SK-N-SH (cell line): ENCODE measurements at regions not wholly inside any gene's neighbourhood (a gene's known extent, or its start where the extent isn't known, plus 50 kb on each side); places are given as distances from the start of the nearest gene placed in this dataset.

Experiments used
- CTCF ChIA-PET: fragments of 300-600, 350-600 bp; formaldehyde crosslinking; extraction: SDS; loops from one replicate; lab custom pipeline; 2021; lab: Yijun Ruan, JAX
- POLR2A ChIA-PET: fragments of 350-600 bp; sonication (Branson Sonifier 250); formaldehyde crosslinking; extraction: SDS; loops from one replicate; lab custom pipeline; 2020; ENCODE audit warnings: antibody characterized with exemption, inconsistent platforms; lab: Yijun Ruan, JAX
- DNase-seq: peaks from one replicate; pipeline ENCODE4 v3.0.0; 2012
- H2AFZ ChIP-seq: fragments of 200-600 bp; sonication (generic); 2 replicates; pipeline ENCODE4 v1.8.1; 2016; ENCODE audit warnings: antibody characterized with exemption, mild to moderate bottlenecking, low read depth
- H3F3A ChIP-seq: fragments of 200-600 bp; sonication (generic); replicated peaks from 2 replicates; pipeline ENCODE3; 2016; ENCODE audit warnings: antibody characterized with exemption, mild to moderate bottlenecking; ENCODE audit not compliant: insufficient read depth
- H3K27ac ChIP-seq, 2 experiments: fragments of 200-500 bp in 1 of 2; fragments of 200-600 bp in 1 of 2; sonication (Bioruptor generic) in 1 of 2; sonication (generic), shearing (Covaris generic) in 1 of 2; 2 replicates each; pipeline versions ENCODE4 v1.5.1 to v1.6.1; 2014 to 2016; ENCODE audit warnings: low read depth in 2 of 2, inconsistent platforms in 1 of 2, low read length in 1 of 2, mild to moderate bottlenecking in 1 of 2, mixed read lengths in 1 of 2
- H3K27me3 ChIP-seq: fragments of 200-600 bp; sonication (generic), shearing (Covaris generic); 2 replicates; pipeline ENCODE4 v1.6.1; 2016; ENCODE audit warnings: mixed run types; ENCODE audit not compliant: insufficient read depth
- H3K36me3 ChIP-seq, 2 experiments: fragments of 200-500 bp in 1 of 2; fragments of 200-600 bp in 1 of 2; sonication (Bioruptor generic) in 1 of 2; sonication (generic) in 1 of 2; replicated peaks in 1 of 2; 2 replicates each; pipeline versions ENCODE3 to v1.5.1; 2014 to 2016; ENCODE audit warnings: low read length in 1 of 2, mild to moderate bottlenecking in 1 of 2; ENCODE audit not compliant: insufficient read depth in 2 of 2, control insufficient read depth in 1 of 2
- H3K4me1 ChIP-seq, 2 experiments: fragments of 200-500 bp in 1 of 2; fragments of 200-600 bp in 1 of 2; sonication (Bioruptor generic) in 1 of 2; sonication (generic), shearing (Covaris generic) in 1 of 2; 2 replicates each; pipeline versions ENCODE4 v1.5.1 to v1.6.1; 2014 to 2016; ENCODE audit warnings: low read depth in 1 of 2, low read length in 1 of 2, mixed run types in 1 of 2; ENCODE audit not compliant: insufficient read depth in 2 of 2, control insufficient read depth in 1 of 2
- H3K4me2 ChIP-seq: fragments of 200-600 bp; sonication (generic), shearing (Covaris generic); 2 replicates; pipeline ENCODE4 v1.6.1; 2017; ENCODE audit warnings: mixed run types
- H3K4me3 ChIP-seq, 2 experiments: fragments of 200-500 bp in 1 of 2; fragments of 200-600 bp in 1 of 2; sonication (Bioruptor generic) in 1 of 2; sonication (generic), shearing (Covaris generic) in 1 of 2; 2 replicates each; pipeline versions ENCODE4 v1.5.1 to v1.8.1; 2014 to 2016; ENCODE audit warnings: low read depth in 2 of 2, inconsistent platforms in 1 of 2, low read length in 1 of 2, mild to moderate bottlenecking in 1 of 2, mixed read lengths in 1 of 2, moderate library complexity in 1 of 2
- H3K79me2 ChIP-seq: fragments of 200-600 bp; sonication (generic); 2 replicates; pipeline ENCODE4 v1.8.1; 2017; ENCODE audit warnings: mild to moderate bottlenecking; ENCODE audit not compliant: insufficient read depth
- H3K9ac ChIP-seq: fragments of 200-600 bp; sonication (generic); 2 replicates; pipeline ENCODE4 v1.6.1; 2017; ENCODE audit warnings: mixed run types
- H3K9me2 ChIP-seq: fragments of 200-600 bp; sonication (generic); 2 replicates; pipeline ENCODE4 v1.6.1; 2017; ENCODE audit warnings: mixed run types
- H3K9me3 ChIP-seq: fragments of 200-600 bp; sonication (generic); 2 replicates; pipeline ENCODE4 v1.6.1; 2017; ENCODE audit warnings: mixed run types, mild to moderate bottlenecking, moderate library complexity
- H4K20me1 ChIP-seq: fragments of 200-600 bp; sonication (generic); 2 replicates; pipeline ENCODE4 v1.6.1; 2017; ENCODE audit warnings: mild to moderate bottlenecking, mixed run types; ENCODE audit not compliant: insufficient read depth
- CHD2 ChIP-seq: fragments of 150-350 bp; IDR thresholded peaks from 2 replicates; pipeline ENCODE4 v1.6.1; 2018; ENCODE audit warnings: low read length; ENCODE audit not compliant: partially characterized antibody
- FOXJ3 ChIP-seq: sonication (generic); formaldehyde crosslinking; IDR thresholded peaks from 2 replicates; pipeline ENCODE4 v1.5.1; 2020; ENCODE audit warnings: mild to moderate bottlenecking, missing genetic modification reagents
- GABPA ChIP-seq: IDR thresholded peaks from 2 replicates; pipeline ENCODE4 v1.4.0; 2012; ENCODE audit warnings: low read depth, mild to moderate bottlenecking
- GATA2 ChIP-seq: sonication (generic); formaldehyde crosslinking; IDR thresholded peaks from 2 replicates; pipeline ENCODE4 v1.5.0; 2020; ENCODE audit warnings: mild to moderate bottlenecking, missing genetic modification reagents
- PBX3 ChIP-seq: IDR thresholded peaks from 2 replicates; pipeline ENCODE4; 2012
- REST ChIP-seq: IDR thresholded peaks from 2 replicates; pipeline ENCODE4 v1.6.1; 2012; ENCODE audit warnings: mild to moderate bottlenecking, low read depth, low read length, moderate library complexity
- TAF1 ChIP-seq: IDR thresholded peaks from 2 replicates; pipeline ENCODE4 v1.6.1; 2012; ENCODE audit warnings: low read depth, mild to moderate bottlenecking, low read length, moderate library complexity, borderline replicate concordance
- TEAD4 ChIP-seq: IDR thresholded peaks from 2 replicates; pipeline ENCODE4 v1.4.0; 2012; ENCODE audit warnings: mild to moderate bottlenecking, borderline replicate concordance; ENCODE audit not compliant: insufficient read depth
- USF2 ChIP-seq: fragments of 150-350 bp; IDR thresholded peaks from 2 replicates; pipeline ENCODE4 v1.6.1; 2017; ENCODE audit warnings: antibody characterized with exemption, low read length, low read depth, borderline replicate concordance
- WGBS: methylation state at CpG from one replicate; pipeline ENCODE4 v1.1.6; 2017; ENCODE audit warnings: low lambda C conversion rate; 5-methylcytosine and 5-hydroxymethylcytosine counted together
- TF ChIP-seq, protein P1 (sequence below): IDR thresholded peaks from 2 replicates; pipeline ENCODE4 v1.4.0; 2012; ENCODE audit warnings: low read depth

DNA sequence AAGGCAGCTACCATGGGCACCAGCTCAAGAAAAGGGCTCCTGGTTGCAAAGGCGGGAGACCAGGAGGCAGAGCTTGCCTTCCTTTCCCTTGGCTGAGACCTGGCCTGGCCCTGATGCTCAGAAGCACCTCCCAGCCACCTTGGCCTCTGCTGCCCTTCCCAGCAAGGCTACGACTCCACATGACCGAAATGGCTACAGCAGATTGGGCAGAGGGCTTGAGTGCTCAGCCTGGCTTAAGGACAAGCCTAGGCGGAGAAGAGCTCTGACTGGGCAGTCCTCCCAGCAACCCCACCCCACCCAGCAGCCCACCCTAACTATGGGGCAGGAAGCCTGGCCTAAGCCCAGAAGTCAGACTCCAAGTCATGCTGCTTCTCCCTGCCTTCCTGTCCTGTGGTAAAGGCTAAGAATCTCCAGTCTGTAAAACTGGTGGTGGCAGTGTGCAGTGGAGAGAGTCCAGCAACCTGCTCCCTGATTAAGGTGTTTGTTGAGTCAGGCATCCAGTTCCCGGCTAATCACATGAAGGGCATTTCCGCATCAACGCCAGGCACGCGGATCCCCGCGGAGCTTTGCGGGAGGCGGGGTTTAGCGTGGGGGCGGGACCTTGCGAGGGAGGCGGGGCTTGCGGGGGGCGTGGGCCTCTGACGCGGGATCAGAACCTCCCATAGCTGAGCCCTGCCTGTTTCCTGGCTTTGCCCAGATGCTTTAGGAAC is 256.0 kb downstream of the BCL11A start:
- Histone ChIP-seq H3K9me3 (no peaks in the 10 kb centered on the region), H3K9me2 (no peaks in the 10 kb centered on the region), H3K4me3 (no peak overlapping the region), H3K4me2 (no peak overlapping the region), H3K79me2 (no peaks in the 10 kb centered on the region), H3K27ac (no peak overlapping the region), H2AFZ (no peak overlapping the region), H3K27me3 (no peaks in the 10 kb centered on the region), H3K4me1 (no peaks in the 10 kb centered on the region), H3K36me3 (no peaks in the 10 kb centered on the region), H4K20me1 (no peaks in the 10 kb centered on the region), H3K9ac (no peak overlapping the region), H3F3A (no peaks in the 10 kb centered on the region)
- WGBS: 76% methylated on average over 21 of the region's 21 CpGs
- POLR2A ChIA-PET: no interaction called here
- TF ChIP-seq TAF1 (no peak), CHD2 (no peak), GATA2 (CRISPR knock-in tag) (no peak), TEAD4 (no peak), FOXJ3 (CRISPR knock-in tag) (no peak), USF2 (no peak)
- no peak for DNase-seq
- CTCF ChIA-PET: no interaction called here

- no peaks in the 10 kb centered on the region for H3K79me2 ChIP-seq
- H3K4me1 ChIP-seq: no peaks in the 10 kb centered on the region
- H3K9me3 ChIP-seq: no peaks in the 10 kb centered on the region
- TF ChIP-seq TEAD4: no peak
- TF ChIP-seq, protein P1, sequence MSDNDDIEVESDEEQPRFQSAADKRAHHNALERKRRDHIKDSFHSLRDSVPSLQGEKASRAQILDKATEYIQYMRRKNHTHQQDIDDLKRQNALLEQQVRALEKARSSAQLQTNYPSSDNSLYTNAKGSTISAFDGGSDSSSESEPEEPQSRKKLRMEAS: no peak
- TF ChIP-seq GABPA: no peak
- TF ChIP-seq PBX3: no peak
- TF ChIP-seq REST: no peak
- no peak overlapping the region for H2AFZ ChIP-seq
- DNase-seq: no peak
- H3K36me3 ChIP-seq: no peaks in the 10 kb centered on the region
- ChIA-PET CTCF (interaction anchor here (1.2 kb wide), 1 partner anchor 11 kb away, joined by 3 read pairs; no protein-coding TSS in a partner anchor), POLR2A (no interaction called here)
- no peaks in the 10 kb centered on the region for H4K20me1 ChIP-seq
- 58% methylated on average over 3 of the region's 8 CpGs for WGBS
- H3F3A ChIP-seq: no peaks in the 10 kb centered on the region
- H3K9ac ChIP-seq: no peak overlapping the region
- no peak overlapping the region for H3K4me3 ChIP-seq
- H3K4me2 ChIP-seq: no peak overlapping the region
- no peaks in the 10 kb centered on the region; the same call in 1 of the 2 replicates for H3K27me3 ChIP-seq
- H3K9me2 ChIP-seq: no peaks in the 10 kb centered on the region
- no peak overlapping the region for H3K27ac ChIP-seq
Measured at GRCh38 chr2:60296219-60296955, 257.1 kb downstream of the BCL11A start.
